Bronchial epithelial cell (primary cell): ENCODE measurements at regions not wholly inside any gene's neighbourhood (a gene's known extent, or its start where the extent isn't known, plus 50 kb on each side); places are given as distances from the start of the nearest gene placed in this dataset.

Source experiments
- DNase-seq: peaks from one replicate; pipeline ENCODE4 v3.0.0-alpha.2; 2010; ENCODE audit warnings: low read depth
- FAIRE-seq: peaks from 2 replicates; lab custom pipeline; 2011; peaks lifted over from hg19 to GRCh38; lab: Jason Lieb, UNC
- H3K27me3 ChIP-seq: 2 replicates; pipeline ENCODE4 v1.5.1; 2011; ENCODE audit warnings: low read length; ENCODE audit not compliant: control insufficient read depth, insufficient read depth
- H3K36me3 ChIP-seq: 2 replicates; pipeline ENCODE4 v1.5.1; 2011; ENCODE audit warnings: low read length; ENCODE audit not compliant: control insufficient read depth, insufficient read depth
- H3K4me3 ChIP-seq: 2 replicates; pipeline ENCODE4 v1.5.1; 2011; ENCODE audit warnings: mild to moderate bottlenecking, low read depth, low read length, control low read depth
- CTCF ChIP-seq: IDR thresholded peaks from 2 replicates; pipeline ENCODE4 v1.5.1; 2011; ENCODE audit warnings: mild to moderate bottlenecking, moderate library complexity, low read length, control low read depth, inconsistent platforms; ENCODE audit not compliant: insufficient read depth, severe bottlenecking

- Histone ChIP-seq H3K27me3 (no peaks in the 10 kb centered on the region), H3K4me3 (no peak overlapping the region), H3K36me3 (no peaks in the 10 kb centered on the region)
- peak; percentile 71 for DNase-seq
- TF ChIP-seq CTCF = no peak
- FAIRE-seq = no peak
Observed at GRCh38 chr20:22682381-22682780, 98.0 kb upstream of the FOXA2 start.

- DNase-seq (peak; percentile 59), FAIRE-seq (no peak)
Observed at GRCh38 chr20:22684072-22684762, 99.8 kb upstream of the FOXA2 start.

GRCh38 chr20:22684763-22685443 lies 100.5 kb upstream of the FOXA2 start:
- TF ChIP-seq CTCF = peak; percentile 49
- DNase-seq = peak; percentile 28
- FAIRE-seq = no peak

More at GRCh38 chr20:22684072-22684762, 99.8 kb upstream of the FOXA2 start:
- Histone ChIP-seq H3K27me3 (no peaks in the 10 kb centered on the region), H3K4me3 (no peak overlapping the region), H3K36me3 (no peaks in the 10 kb centered on the region)
- peak; percentile 87 for TF ChIP-seq CTCF

GRCh38 chr20:22686097-22686496 lies 101.7 kb upstream of the FOXA2 start:
- H3K36me3 ChIP-seq = no peaks in the 10 kb centered on the region
- no peak overlapping the region for H3K4me3 ChIP-seq
- FAIRE-seq (no peak), DNase-seq (peak; percentile 68)
- no peaks in the 10 kb centered on the region for H3K27me3 ChIP-seq
- no peak for TF ChIP-seq CTCF

More at GRCh38 chr20:22684763-22685443, 100.5 kb upstream of the FOXA2 start:
- Histone ChIP-seq H3K36me3 (no peaks in the 10 kb centered on the region), H3K27me3 (no peaks in the 10 kb centered on the region), H3K4me3 (no peak overlapping the region)

- DNase-seq (no peak), FAIRE-seq (no peak)
- TF ChIP-seq CTCF = no peak
- Histone ChIP-seq H3K4me3 (no peak overlapping the region), H3K36me3 (no peaks in the 10 kb centered on the region), H3K27me3 (no peaks in the 10 kb centered on the region)
Observed at GRCh38 chr20:22687676-22688349, 103.4 kb upstream of the FOXA2 start.
